Endothelial cell of umbilical vein (primary cell): ENCODE measurements at regions not wholly inside any gene's neighbourhood (a gene's known extent, or its start where the extent isn't known, plus 50 kb on each side); places are given as distances from the start of the nearest gene placed in this dataset.

Experiments used
- EZH2 ChIP-seq: IDR thresholded peaks from 2 replicates; pipeline ENCODE4 v1.6.1; 2012; ENCODE audit warnings: borderline replicate concordance, low read depth, mild to moderate bottlenecking, moderate library complexity, low read length, inconsistent platforms; ENCODE audit not compliant: severe bottlenecking
- FOS ChIP-seq: IDR thresholded peaks from 2 replicates; pipeline ENCODE4 v1.6.1; 2011; ENCODE audit warnings: mild to moderate bottlenecking, low read length, moderate library complexity, borderline replicate concordance; ENCODE audit not compliant: insufficient read depth
- GATA2 ChIP-seq: IDR thresholded peaks from 2 replicates; pipeline ENCODE4 v1.7.0; 2011; ENCODE audit warnings: low read depth, mild to moderate bottlenecking, moderate library complexity, mixed read lengths, low read length; ENCODE audit not compliant: insufficient read length, insufficient read depth
- POLR2A ChIP-seq: IDR thresholded peaks from 2 replicates; pipeline ENCODE4 v1.6.1; 2012; ENCODE audit warnings: low read depth, mild to moderate bottlenecking, control low read depth, low read length
- POLR2AphosphoS5 ChIP-seq: IDR thresholded peaks from 2 replicates; pipeline ENCODE4 v1.6.1; 2012; ENCODE audit warnings: low read depth, mild to moderate bottlenecking, control low read depth, low read length, moderate library complexity; ENCODE audit not compliant: insufficient read depth
- TF ChIP-seq, protein P1 (sequence below), 2 donors: IDR thresholded peaks; 1 replicate in 1 of 2; 2 replicates in 1 of 2; pipeline ENCODE4 v1.5.1; 2011; ENCODE audit warnings: low read length in 2 of 2, mild to moderate bottlenecking in 2 of 2, moderate library complexity in 2 of 2, control low read depth in 1 of 2, inconsistent platforms in 1 of 2, low read depth in 1 of 2; ENCODE audit not compliant: insufficient read depth in 1 of 2; ENCODE audit errors: extremely low read depth in 1 of 2
- TF ChIP-seq, protein P2 (sequence below): IDR thresholded peaks from 2 replicates; pipeline ENCODE4 v1.6.1; 2011; ENCODE audit not compliant: insufficient read depth, insufficient read length

DNA sequence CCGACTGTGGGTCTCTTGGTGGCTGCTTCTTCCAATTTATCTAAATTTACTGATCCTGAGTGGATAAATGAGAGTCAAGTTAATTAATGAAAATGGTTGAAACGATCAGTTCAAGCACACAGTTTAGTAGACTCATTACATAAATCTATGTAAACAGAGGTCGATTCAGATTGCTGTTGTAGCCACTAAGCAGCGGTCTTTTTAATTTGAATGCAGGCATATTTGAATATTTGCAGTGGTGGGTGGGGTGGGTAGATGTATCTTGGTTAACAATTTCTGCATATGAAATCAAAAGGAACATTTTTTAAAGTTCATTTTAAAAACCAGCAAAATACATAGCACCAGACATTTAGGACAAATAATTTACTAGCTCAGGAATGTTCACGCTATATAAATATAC is 325.9 kb downstream of the KLF12 start:
- TF ChIP-seq EZH2 (no peak), POLR2A (no peak), GATA2 (no peak), POLR2AphosphoS5 (no peak), FOS (no peak)
- TF ChIP-seq, protein P1, sequence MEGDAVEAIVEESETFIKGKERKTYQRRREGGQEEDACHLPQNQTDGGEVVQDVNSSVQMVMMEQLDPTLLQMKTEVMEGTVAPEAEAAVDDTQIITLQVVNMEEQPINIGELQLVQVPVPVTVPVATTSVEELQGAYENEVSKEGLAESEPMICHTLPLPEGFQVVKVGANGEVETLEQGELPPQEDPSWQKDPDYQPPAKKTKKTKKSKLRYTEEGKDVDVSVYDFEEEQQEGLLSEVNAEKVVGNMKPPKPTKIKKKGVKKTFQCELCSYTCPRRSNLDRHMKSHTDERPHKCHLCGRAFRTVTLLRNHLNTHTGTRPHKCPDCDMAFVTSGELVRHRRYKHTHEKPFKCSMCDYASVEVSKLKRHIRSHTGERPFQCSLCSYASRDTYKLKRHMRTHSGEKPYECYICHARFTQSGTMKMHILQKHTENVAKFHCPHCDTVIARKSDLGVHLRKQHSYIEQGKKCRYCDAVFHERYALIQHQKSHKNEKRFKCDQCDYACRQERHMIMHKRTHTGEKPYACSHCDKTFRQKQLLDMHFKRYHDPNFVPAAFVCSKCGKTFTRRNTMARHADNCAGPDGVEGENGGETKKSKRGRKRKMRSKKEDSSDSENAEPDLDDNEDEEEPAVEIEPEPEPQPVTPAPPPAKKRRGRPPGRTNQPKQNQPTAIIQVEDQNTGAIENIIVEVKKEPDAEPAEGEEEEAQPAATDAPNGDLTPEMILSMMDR (IDR thresholded peaks at IDR 0.05; ENCODE audit: extremely low read depth in 1 of 2, insufficient read depth in 1 of 2, low read depth in 1 of 2, low read length in 2 of 2) = no peak
- TF ChIP-seq, protein P2, sequence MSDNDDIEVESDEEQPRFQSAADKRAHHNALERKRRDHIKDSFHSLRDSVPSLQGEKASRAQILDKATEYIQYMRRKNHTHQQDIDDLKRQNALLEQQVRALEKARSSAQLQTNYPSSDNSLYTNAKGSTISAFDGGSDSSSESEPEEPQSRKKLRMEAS = no peak
